OCI-LY7 (cell line): ENCODE measurements at regions not wholly inside any gene's neighbourhood (a gene's known extent, or its start where the extent isn't known, plus 50 kb on each side); places are given as distances from the start of the nearest gene placed in this dataset.

Experiments used
- CTCF ChIP-seq: fragments of 200-600 bp; sonication (generic); conservative IDR thresholded peaks from 2 replicates; pipeline ENCODE4 v1.5.1; 2014; ENCODE audit warnings: mild to moderate bottlenecking, antibody characterized with exemption, low read length, moderate library complexity, mixed read lengths
- EZH2phosphoT487 ChIP-seq: fragments of 200-600 bp; sonication (generic); IDR thresholded peaks from 2 replicates; pipeline ENCODE4 v1.6.1; 2018; ENCODE audit warnings: low read depth, borderline replicate concordance, mild to moderate bottlenecking, mixed run types, antibody characterized with exemption, low read length, moderate library complexity, mixed read lengths

DNA sequence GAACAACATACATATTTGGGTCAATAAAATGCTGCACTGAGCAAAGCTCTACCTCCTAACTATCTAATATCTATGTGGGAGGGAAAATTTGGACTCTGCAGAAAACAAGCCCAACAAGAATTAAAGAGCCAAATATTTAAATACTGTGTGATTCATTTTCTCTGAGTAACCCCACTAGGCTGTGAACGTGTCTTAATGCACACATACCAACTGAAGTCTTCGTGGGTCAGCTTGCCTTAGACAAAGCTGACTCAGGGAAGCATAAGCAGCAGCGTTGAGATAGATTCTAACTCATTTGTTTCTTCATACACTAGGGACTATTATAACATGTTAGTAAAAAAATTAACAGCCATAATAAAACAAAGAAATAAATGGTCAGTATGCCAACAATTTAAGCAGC is 114.3 kb downstream of the GJA1 start:
- TF ChIP-seq CTCF (no peak), EZH2phosphoT487 (no peak)
